ENCODE measurements at regions not wholly inside any gene's neighbourhood (a gene's known extent, or its start where the extent isn't known, plus 50 kb on each side); places are given as distances from the start of the nearest gene placed in this dataset.
"Not testable (repeated sequence)": the region's sequence is repeated elsewhere in the genome, so short reads cannot be mapped to it uniquely, and the experiment has no call there.

DNA sequence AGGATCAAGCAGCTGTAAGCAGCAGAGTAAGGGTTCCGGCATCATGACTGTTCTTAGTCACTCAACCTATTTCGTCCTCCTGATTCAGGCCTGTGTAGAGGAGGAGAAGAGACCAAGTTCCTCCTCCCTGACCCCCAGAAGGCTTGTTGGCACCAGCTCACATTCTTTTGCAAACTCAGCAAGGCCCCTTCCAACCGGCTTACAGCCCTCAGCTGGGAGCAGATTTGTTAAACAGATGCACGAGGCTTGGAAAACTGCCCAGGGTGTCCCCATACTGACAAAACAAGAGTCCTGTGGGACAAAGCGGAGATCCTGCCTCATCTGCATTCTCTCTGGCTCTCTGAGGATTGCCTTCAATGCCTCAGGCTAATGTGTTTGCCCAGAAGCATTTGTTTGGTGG lies 113.2 kb upstream of the SOX21 start:
- DNase-seq (ENCODE audit: extremely low read depth, low read depth), result no peak

DNA sequence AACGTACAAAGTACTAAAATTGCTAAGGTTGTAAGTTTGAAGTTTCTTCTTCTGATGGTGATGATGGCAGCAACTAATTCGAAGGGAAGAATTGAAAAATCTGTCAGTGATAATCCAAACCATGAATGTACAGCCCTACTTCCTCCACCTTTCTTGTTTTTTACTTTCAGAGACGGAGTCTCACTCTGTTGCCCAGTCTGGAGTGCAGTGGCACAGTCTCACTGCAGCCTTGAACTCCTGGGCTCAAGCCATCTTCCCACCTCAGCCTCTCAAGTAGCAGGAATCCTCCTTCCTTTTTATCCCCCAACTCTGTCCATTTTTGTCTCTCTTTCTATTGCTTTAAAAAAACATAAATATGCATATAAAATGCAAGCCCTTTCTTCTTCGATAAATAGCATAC lies 112.3 kb upstream of the SOX21 start:
- DNase-seq (ENCODE audit: extremely low read depth, low read depth), result no peak

- no peak for DNase-seq (ENCODE audit: extremely low read depth, low read depth)
Observed at GRCh38 chr13:94822356-94822755, 110.0 kb upstream of the SOX21 start.

GRCh38 chr13:94816256-94816655 lies 103.9 kb upstream of the SOX21 start:
- no peak for DNase-seq (ENCODE audit: extremely low read depth, low read depth)

GRCh38 chr13:94813920-94814475 lies 101.7 kb upstream of the SOX21 start:
- DNase-seq (ENCODE audit: extremely low read depth, low read depth), result no peak

- no peak for DNase-seq (ENCODE audit: extremely low read depth, low read depth)
Observed at GRCh38 chr13:94811753-94812152, 99.4 kb upstream of the SOX21 start.

- no peak for DNase-seq (ENCODE audit: extremely low read depth, low read depth)
Observed at GRCh38 chr13:94800423-94800822, 88.1 kb upstream of the SOX21 start.

- DNase-seq (ENCODE audit: extremely low read depth, low read depth), result no peak
Observed at GRCh38 chr13:94799299-94799698, 87.0 kb upstream of the SOX21 start.

DNA sequence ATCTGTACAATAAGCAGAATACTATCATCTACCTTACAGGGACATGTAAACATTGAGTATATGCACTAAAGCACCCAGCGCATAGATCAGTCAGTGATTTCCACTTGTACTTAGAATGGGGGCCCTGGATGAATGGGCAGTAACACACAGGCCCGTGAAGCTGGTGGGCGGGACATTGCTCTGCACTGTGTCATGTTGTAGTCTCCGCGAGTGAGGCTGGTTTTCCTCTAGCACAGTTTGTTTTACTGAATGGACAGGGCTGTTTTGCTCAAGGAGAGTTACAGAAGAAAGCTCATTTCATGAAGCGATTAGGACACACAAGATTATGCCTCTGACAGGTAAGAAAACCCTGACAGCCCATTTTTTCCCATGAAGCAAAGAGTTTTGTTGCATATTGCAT lies 86.4 kb upstream of the SOX21 start:
- DNase-seq (ENCODE audit: extremely low read depth, low read depth), result no peak

- no peak for DNase-seq (ENCODE audit: extremely low read depth, low read depth)
Observed at GRCh38 chr13:94795292-94795691, 82.9 kb upstream of the SOX21 start.

DNA sequence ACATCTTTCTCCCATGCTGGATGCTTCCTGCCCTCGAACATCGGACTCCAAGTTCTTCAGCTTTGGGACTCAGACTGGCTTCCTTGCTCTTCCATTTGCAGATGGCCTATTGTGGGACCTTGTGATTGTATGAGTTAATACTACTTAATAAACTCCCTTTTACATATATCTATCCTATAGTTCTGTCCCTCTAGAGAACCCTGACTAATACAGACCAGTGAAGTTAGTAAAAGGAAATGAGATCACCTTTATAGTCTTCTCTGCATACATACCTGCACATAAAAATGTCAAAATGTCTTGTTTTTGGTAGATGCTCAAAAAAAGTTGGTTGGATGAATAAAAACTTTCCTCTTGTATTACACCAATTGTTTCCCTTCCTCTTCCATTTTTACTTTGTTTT lies 73.9 kb upstream of the SOX21 start:
- not testable (repeated sequence) for DNase-seq (ENCODE audit: extremely low read depth, low read depth)

GRCh38 chr13:94784066-94784465 lies 71.7 kb upstream of the SOX21 start:
- DNase-seq (ENCODE audit: extremely low read depth, low read depth), result no peak

GRCh38 chr13:94783489-94783888 lies 71.1 kb upstream of the SOX21 start:
- DNase-seq (ENCODE audit: extremely low read depth, low read depth), result no peak

DNA sequence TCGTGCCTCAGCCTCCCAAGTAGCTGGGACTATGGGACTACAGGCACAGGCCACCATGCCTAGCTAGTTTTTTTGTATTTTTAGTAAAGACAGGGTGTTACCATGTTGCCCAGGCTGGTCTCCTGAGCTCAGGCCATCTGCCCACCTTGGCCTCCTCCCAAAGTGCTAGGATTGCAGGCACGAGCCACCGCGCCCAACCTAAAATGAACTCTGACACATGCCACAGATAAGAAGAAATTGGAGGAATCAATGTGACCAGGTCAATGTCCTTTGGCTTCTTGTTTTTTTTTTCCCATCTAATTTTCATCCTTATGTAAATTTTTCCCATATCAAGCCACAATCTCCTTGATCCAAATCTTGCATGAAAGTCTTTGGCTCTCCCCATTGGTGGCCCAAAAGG lies 68.1 kb upstream of the SOX21 start:
- no peak for DNase-seq (ENCODE audit: extremely low read depth, low read depth)

GRCh38 chr13:94778986-94779385 lies 66.6 kb upstream of the SOX21 start:
- DNase-seq (ENCODE audit: extremely low read depth, low read depth), result no peak

DNA sequence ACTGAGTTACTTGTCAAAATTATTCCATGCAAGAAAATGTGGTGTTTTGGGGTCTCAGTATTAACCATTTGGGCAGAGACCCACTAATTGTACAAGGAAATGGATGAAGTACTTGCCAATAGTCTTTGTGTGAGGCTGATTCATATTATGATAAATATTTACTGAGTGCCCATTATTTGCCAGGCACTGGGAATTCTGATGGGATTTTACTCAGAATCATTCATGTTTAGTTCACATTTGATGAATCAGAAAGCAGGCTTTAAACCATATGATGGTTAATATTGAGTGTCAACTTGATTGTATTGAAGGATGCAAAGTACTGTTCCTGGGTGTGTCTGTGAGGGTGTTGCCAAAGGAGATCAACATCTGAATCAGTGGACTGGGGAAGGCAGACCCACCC lies 66.2 kb upstream of the SOX21 start:
- DNase-seq (ENCODE audit: extremely low read depth, low read depth), result no peak

DNA sequence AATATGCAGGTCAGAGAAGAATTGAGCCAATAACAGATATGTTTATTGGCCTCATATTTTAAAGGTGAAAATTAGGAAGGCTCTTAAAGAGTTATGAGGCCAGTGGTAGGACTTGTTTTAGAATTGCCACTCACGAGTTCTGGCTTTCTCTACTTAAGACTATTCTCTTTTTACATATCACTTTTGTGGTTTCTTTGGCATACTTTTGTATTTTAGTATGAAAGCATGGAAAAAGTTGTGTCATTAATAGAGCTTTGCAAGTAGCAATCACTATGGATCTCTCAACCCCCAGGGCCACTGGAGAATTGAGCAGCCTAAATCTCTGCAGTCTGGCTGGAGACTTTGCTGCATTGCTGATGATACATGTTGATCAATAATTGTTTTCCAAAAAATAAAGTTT lies 64.6 kb upstream of the SOX21 start:
- no peak for DNase-seq (ENCODE audit: extremely low read depth, low read depth)

DNA sequence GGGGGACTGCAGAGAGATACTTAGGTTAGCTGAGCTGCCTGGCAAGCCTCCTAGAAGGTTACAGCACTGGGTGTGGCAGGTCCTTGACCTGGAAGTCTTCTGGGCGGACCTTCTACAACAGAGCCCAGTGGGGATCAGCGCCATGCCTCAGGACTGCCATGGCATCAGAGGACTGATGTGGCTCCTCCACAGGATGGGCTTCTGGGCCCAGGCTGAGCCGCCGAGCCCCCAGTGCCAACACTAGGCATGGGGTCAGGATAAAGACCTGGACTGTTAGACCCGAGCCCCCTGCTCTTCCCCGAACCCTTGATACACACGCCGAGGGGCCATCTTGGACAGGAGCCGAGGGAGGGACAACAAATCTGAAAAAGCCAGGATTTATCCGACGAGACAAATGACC lies 64.0 kb upstream of the SOX21 start:
- no peak for DNase-seq (ENCODE audit: extremely low read depth, low read depth)

DNA sequence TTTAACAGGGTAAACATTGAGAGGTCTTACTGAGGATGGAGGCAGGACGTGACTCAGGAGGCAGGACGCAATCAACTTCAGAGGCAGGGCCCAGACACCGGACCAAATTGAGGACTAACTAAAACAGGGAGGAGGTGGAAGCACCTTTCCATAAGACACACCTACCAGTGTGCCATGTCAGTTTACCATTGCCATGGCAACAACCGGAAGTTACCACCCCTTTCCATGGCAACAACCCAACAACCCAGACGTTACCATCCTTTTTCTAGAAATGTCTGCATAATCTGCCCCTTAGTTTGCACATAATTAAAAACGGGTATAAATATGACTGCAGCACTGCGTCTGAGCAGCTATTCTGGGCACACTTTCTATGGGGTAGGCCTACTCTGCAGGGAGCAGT lies 53.5 kb upstream of the SOX21 start:
- DNase-seq (ENCODE audit: extremely low read depth, low read depth), result no peak

GRCh38 chr13:94764576-94765321 lies 52.4 kb upstream of the SOX21 start:
- DNase-seq (ENCODE audit: extremely low read depth, low read depth), result no peak

Data from NCI-H460 (cell line).